ENCODE measurements at regions not wholly inside any gene's neighbourhood (a gene's known extent, or its start where the extent isn't known, plus 50 kb on each side); places are given as distances from the start of the nearest gene placed in this dataset.
"Not testable (repeated sequence)": the region's sequence is repeated elsewhere in the genome, so short reads cannot be mapped to it uniquely, and the experiment has no call there.

- TF ChIP-seq CTCF (IDR thresholded peaks at IDR 0.05; ENCODE audit: insufficient read depth, low read depth, low read length, missing control alignments) = no peak
- no peak for DNase-seq (ENCODE audit: low read depth)
Observed at GRCh38 chr1:213585959-213586586, 401.7 kb upstream of the PROX1 start.

DNA sequence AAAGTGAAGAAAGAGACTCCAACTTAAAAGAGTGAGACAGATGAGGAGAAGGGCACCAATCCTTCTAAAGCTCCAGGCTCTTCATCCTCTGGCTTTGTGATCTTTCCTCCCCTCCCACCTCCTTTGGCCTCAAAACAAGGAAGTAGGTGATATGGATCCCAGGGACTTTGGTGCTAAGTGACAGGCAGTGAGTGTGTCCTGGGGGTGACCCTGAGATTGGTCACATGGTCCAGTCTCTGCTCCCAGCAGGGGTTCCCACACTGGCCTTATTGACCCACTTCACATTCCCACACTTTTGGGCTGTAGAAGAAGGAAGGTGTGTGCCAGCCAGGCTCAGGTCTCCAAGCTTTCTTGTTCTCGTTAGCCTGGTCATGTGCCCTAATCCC lies 401.2 kb upstream of the PROX1 start:
- TF ChIP-seq CTCF (IDR thresholded peaks at IDR 0.05; ENCODE audit: insufficient read depth, low read depth, low read length, missing control alignments) = no peak
- no peak for DNase-seq (ENCODE audit: low read depth)
- no peak overlapping the region for H3K4me3 ChIP-seq (ENCODE audit: low read depth, low read length)

More at GRCh38 chr1:213585959-213586586, 401.7 kb upstream of the PROX1 start:
- no peak overlapping the region for H3K4me3 ChIP-seq (ENCODE audit: low read depth, low read length)

DNA sequence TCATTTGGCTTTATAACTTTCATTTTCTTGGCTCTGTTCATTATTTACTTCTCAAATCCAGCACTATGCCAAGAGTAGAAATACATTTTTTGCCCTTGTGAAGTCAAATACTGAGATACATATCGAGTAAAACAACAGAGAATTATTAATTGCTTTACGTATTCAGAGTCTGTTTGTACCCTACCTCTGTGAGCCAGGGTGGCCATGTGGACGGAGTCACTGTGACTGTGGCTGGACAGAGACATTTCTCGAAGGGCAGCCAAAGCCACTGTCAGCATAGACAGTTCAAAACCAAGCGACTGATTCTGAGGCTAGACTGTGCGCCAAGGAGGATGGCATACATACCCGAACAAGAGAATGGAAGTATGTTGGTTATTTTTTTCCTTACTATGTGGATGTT lies 391.0 kb upstream of the PROX1 start:
- no peak overlapping the region for H3K4me3 ChIP-seq (ENCODE audit: low read depth, low read length)
- no peak for DNase-seq (ENCODE audit: low read depth)
- no peak for TF ChIP-seq CTCF (IDR thresholded peaks at IDR 0.05; ENCODE audit: insufficient read depth, low read depth, low read length, missing control alignments)

DNA sequence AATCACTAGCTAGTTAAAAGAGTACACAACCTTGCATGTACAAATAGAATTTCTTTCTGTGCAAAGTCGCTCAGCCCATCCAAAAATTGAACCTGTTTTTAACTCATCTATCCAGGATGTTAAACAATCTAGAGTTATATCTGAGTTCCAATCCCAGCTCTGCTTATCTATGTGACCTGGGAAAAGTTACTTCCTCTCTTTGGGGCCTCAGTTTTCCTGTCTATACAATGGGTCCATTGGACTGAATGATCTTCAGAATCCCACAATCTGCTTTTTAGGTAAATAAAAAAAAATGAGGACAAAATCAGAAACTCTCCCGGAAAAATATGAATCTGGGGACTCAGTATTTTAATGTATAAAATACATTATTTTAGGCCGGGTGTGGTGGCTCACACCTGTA lies 389.5 kb upstream of the PROX1 start:
- DNase-seq (ENCODE audit: low read depth) = no peak
- no peak for TF ChIP-seq CTCF (IDR thresholded peaks at IDR 0.05; ENCODE audit: insufficient read depth, low read depth, low read length, missing control alignments)
- no peak overlapping the region for H3K4me3 ChIP-seq (ENCODE audit: low read depth, low read length)

DNA sequence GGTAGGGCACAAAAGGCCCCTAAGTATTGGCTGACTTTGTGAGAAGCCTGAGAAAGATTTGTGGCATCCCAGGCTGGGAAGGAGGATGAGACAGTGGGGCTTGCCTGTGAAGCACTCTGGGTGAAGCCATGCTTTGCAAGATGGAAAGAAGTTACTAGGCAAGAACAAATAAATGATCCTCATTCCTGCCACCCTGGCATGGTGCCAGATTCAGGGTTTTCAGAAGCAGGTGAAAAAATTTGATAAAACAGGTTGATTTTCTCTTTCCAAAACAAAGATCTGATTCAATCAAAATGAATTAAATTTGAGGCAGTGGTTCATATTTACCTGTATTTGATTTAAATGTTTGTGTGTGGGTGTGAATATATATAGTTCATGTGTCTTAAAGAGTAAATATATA lies 386.9 kb upstream of the PROX1 start:
- no peak for TF ChIP-seq CTCF (IDR thresholded peaks at IDR 0.05; ENCODE audit: insufficient read depth, low read depth, low read length, missing control alignments)

GRCh38 chr1:213601705-213602104 lies 386.1 kb upstream of the PROX1 start:
- DNase-seq (ENCODE audit: low read depth); H3K4me3 ChIP-seq (ENCODE audit: low read depth, low read length): not testable (repeated sequence)

More for the DNA sequence above, 386.9 kb upstream of the PROX1 start:
- no peak overlapping the region for H3K4me3 ChIP-seq (ENCODE audit: low read depth, low read length)
- DNase-seq (ENCODE audit: low read depth) = no peak

DNA sequence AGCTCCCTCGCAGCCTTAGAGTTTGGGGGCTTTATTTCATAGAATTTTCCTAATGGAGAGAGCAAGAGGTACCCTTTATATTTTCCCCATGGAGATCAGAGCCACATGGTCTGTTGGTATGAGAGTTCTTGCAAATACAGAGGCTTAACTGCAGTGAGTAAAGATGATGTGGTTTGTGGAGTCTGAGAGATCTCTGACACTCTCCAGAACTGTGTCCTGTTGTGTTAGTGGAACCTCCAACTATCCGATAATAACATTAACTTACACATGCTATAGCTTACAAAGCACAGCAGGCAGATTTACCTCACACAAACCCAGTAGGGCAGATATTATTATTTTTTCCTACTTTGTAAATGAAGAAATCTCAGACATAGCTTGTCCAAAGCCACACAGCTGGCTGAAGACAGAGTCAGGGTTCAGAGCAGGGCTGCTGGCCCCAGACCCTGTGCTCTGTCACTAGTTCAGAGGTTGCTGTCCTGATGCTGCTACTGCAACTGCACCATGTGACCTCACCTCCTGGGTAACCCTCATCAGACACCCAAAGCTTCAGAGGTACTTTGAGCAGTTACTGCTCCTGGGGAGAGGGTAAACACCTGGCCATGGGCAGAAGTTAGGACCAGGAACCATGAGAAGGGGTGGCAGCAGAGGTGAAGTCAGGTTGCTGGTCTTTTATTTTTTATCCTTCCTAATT lies 384.8 kb upstream of the PROX1 start:
- H3K4me3 ChIP-seq (ENCODE audit: low read depth, low read length) = no peak overlapping the region
- DNase-seq (ENCODE audit: low read depth) = no peak
- TF ChIP-seq CTCF (IDR thresholded peaks at IDR 0.05; ENCODE audit: insufficient read depth, low read depth, low read length, missing control alignments) = no peak

Data from GM12865 (cell line).